NCI-H526 treated with DMSO at 0.1 percent for 48 hours (cell line): ENCODE measurements at regions not wholly inside any gene's neighbourhood (a gene's known extent, or its start where the extent isn't known, plus 50 kb on each side); places are given as distances from the start of the nearest gene placed in this dataset.
"Not testable (repeated sequence)": the region's sequence is repeated elsewhere in the genome, so short reads cannot be mapped to it uniquely, and the experiment has no call there.

Experiments
- DNase-seq: peaks from one replicate; lab custom pipeline; 2025; lab: John Stamatoyannopoulos, UW

DNA sequence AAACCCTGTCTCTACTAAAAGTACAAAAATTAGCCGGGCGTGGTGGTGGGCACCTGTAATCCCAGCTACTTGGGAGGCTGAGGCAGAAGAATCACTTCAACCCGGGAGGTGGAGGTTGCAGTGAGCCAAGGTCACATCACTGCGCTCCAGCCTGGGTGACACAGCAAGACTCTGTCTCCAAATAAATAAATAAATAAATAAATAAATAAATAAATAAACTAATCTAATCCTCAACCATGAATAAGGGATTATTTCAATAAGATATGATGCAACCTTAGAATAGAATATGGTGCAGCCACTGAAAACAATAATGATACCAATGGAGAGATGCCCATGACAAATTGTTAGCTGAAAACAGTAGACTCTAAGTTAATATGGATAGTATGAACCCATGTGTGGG lies 270.0 kb downstream of the MEX3B start:
- not testable (repeated sequence) for DNase-seq

DNA sequence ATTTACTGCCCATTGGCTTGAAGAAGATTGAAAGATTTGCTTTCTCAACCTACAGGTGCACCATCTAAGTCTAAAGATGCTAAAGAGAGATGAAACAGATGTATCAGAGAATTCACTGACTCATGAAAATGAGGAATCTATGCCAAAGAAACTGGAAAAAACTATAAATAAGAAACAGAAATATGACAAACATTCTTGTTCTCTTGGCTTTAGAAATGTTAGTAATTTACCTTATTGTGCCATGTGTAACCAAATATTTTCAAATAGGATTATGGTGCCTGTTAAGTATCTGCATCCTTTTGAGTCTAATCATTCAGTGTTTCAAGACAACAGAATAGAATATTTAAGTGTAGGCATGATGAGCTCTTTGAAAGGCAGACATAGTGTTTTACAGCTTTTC lies 271.5 kb downstream of the MEX3B start:
- DNase-seq, result no peak

DNA sequence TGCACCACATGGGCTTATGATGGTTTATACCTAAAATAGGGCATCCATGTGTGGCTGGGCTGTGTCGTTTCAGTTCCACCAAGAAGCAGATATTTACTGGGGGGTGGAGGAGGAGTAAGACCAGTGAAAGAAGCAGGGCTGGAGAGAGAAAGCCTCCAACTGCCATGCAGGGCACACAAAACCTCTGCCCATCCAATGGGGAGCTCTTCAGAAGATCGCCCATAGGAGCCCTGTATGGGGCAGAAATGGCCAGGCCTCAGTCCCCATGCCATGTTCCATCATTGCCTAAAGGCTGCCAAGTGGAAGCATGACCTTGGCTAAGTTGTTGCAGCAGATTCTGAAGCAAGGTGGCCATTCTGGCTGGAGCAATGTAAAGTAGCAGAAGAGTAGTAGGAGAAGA lies 277.0 kb downstream of the MEX3B start:
- DNase-seq, result no peak

DNA sequence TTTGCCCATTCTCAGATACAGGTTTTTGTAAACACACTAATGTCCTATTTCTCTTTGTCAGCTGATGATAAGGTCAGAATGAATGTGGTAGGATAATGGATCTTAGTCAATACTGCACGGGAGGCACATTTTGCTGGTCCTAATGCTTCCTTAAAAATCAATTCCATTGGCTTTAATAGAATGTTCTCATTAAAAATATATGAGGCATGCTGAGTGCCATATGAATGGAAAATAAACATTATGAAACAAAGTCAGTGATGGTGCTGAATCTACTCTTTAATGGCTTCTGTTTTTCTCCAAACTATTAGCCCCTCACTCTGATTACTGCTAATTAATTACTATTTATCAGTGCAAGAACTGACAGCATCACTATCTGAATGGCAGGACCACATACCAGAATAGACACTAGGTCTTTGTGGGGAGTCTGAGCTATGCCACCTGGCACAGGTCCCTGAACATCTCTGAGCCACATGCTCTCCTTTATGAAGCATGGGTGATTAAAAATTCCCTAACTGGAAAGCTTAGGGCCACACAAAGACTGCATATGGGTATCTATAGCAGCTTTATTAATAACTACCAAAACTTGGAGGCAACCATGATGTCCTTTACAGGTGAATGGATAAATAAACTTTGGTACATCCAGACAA lies 278.9 kb downstream of the MEX3B start:
- DNase-seq, result no peak

DNA sequence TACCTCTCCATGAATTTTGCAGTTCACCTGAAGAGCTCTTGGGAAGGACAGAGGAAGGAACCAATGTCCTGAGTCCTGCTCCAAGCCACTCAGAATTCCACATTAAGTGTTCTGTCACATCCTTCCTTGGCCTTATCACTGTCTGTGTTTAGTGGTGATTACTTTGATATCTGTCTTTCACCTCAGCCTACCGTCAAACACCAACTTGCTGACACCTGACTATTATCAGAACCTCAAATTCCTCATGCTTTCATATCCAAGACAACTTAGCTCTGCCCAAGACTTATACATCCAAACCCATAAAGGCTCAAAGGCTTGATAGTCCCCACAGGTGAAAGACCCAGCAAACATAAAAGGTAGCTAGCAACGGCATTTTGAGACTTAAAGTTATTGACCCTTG lies 280.0 kb downstream of the MEX3B start:
- DNase-seq, result no peak

DNA sequence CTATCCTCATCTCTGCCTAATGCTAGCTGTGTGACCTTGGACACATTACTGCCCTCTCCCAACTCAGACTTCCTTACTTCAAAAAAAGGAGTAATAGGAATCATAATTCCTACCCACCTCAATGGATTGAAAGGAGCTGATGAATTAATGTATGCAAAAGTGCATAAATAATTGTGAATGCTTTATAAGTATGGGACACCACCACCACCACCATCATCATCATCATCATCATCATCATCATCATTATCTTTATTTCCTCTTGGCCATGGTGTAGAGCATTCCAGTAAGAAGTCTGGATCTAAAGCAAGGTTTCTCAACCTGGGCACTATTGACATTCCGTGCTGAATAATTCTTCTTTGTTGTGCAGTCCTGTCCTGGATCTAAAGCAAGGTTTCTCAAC lies 282.5 kb downstream of the MEX3B start:
- DNase-seq, result no peak

DNA sequence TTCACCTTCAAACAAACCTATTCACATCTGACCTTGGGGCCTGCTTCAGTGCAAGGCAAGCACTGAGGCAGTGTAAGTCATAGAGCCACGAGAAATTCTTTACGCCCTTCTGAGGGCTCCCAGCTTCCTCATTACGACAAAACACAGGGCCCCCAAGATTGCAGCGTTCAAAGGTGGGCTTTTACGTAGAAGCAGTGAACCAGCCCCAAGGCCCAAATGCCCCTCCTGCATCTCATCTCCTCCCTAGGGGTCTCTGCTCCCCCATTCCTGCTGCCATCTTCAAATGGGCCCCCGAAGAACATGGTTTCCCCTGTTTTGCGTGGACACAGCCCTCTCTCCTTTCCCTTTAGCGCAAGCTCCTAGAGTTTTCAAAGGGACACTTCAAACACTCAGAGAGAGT lies 285.1 kb downstream of the MEX3B start:
- no peak for DNase-seq

DNA sequence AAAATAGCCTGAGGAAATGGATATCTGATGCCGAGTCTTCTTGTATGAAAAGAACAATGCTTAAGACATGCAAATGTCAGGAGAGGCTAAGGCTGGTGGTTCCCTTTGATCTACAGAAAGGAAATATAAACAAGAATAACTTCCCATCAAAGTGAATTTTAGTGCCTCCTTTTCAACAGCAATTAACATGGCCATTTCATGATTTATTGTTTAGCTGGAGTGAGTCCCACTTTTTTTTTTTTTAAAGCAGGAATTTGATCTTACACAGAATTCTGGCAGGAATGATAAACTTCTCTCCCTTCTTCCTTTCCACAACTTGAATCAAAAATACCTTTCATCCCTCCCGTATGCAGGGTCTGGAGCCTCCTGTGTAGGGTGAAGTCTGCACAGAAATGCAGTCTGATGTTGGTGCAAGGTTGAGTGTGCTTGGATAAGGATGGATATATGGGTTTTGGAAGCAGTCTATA lies 287.0 kb downstream of the MEX3B start:
- DNase-seq, result no peak

DNA sequence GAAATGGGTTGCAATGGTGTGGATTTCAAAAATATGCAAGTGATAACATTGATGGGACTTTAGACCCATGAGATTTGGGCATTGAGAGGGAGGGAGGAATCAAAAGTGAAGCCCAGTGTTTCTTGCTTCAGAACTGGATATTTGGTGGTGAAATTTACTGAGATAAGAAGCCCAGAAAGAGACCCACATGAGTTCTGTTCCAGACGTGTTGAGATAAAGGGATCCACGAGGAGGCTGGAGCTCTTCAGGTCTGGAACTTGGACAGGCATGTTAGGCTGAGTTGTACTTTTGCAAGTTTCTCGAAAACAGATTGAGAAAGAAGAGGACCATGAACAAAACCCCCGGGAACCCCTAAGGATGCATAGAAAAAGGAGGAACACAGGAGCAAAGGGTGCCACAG lies 290.2 kb downstream of the MEX3B start:
- DNase-seq, result no peak

DNA sequence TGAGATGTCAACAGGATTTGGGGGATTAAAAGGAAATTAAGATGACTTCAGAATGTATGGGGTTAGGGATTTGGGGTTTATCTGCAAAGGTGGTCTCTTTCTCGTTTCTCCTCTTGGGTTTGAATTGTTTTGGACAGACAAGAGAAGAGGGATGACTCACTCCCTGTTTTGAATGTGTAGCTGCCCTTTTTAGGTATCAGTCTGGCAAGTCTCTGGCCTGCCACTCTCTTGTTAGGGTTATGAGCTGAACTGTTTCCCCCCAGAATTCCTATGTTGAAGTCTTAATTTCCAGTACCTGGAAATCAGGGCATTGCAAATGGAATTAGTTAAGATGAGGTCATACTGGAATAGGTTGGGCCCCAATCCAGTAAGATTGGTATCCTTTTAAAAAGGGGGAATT lies 291.7 kb downstream of the MEX3B start:
- DNase-seq, result no peak

DNA sequence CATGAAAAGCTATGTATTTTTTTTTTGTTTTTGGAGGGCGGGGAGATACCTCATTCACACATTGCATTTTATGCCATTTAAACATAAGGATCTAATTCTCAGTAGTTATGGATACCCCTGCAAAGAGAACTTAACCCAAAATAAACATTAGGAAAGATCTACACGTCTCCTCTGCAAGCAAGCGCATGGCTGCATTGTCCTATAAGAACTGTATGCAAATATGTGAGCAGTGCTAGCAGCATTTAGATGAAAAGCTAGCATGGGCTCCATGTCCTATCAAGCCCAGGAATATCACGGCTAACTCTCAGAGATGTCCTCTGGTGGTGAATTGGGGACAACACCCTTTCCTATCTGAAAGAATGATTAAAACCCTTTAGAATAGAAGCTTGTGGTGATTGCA lies 292.8 kb downstream of the MEX3B start:
- peak; percentile 88 for DNase-seq

DNA sequence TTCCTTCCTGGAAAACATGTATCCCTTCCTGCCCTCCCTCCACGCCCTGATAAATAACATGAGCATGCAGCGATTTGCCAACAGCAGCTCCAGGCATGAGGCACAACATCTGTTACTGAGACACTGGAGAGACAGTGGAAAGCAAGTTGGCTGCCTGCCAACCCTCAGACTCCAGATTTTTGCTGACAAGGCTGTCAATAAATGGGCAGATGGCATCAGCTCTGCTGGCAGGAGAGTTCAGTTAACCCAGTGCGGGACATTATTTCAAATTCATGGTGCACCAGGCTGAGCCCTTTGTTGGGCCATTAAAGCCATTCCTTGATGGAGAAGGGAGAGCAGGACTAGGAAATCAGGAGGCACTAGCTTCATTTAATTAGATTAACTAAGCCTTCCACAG lies 293.3 kb downstream of the MEX3B start:
- peak; percentile 86 for DNase-seq

DNA sequence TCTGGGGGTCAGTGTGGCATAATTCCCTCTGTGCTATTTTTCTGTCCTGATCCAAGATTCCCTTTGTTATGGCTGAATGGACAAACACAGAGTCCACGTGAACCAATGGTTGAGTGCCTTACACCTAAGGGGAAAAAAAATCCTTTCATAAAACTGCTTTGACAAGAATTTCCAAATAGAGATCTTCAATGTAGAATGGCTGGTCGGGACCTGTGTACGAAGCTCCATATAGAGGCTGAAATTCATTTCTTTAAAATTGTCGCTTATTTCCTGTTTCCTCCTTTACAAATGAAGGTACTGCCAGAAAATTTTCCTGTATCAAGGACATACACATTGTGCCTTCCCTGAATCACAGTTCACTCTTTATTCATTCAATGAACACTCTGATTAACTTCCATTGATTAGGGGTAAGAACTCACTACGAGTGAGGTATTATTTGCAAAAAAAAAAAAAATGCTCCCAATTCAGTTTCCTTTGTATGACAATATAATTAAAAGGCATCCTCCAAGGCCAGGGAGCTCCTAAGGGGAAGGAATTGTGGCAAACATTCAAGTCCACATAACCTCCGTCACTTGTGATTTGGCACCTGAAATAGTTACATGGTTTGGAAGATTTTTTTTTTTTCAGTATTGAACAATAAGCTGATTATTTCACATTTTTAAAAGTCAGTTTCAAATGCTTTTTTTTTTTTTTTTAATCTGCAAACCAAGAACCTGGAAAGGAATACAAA lies 293.8 kb downstream of the MEX3B start:
- DNase-seq, result peak; percentile 8

DNA sequence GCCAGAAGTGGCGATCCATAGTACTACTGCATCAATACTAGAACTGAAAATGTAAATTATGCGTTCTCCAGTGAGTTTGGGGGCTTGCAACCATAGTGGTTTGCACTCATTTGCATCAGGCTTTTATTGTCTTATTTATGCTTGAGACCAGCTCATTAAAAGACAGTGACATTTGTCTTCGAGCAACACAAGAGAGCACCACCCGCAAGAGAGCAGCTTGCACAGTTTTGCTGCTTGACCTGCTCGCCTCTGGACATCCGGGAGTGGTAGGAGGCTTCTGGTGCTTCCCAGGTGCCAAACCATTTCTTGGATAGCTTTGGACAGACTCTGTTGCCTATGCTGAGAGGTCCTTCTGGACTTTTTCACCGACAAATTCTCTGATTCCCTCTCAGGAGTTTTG lies 294.6 kb downstream of the MEX3B start:
- DNase-seq, result peak; percentile 49

DNA sequence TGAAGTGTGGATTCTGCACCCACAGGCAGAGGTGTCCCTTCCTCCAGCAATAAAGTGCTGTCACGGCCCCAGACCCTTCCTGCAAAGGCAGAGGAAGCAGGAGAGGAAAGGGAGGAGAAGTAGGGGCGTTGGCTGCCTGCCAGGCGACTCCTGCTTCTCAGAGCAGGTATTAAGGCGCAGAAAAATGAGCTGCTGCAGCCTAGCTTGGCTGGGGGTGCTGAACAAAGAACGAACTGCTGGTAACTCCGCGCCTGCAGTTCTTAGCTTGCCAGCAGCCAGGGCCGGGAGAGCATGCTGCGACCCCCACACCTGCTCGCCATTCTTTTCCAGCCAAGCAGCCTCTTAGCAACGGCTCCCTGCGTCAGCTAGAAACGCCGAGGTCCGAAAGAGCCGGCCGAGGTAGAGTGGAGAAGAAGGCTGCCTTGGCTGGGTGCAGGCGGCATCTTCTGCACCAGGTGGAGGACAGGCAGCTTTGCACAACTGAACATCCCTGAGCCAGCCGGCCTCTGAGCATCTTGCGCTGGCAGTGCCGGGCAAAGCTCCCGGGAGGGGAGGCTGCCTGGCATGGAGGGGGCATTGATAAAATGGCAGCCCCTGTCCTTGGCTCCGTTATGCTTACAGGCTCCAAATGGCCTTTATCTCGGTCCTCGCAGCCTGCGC lies 296.0 kb downstream of the MEX3B start:
- DNase-seq, result no peak

DNA sequence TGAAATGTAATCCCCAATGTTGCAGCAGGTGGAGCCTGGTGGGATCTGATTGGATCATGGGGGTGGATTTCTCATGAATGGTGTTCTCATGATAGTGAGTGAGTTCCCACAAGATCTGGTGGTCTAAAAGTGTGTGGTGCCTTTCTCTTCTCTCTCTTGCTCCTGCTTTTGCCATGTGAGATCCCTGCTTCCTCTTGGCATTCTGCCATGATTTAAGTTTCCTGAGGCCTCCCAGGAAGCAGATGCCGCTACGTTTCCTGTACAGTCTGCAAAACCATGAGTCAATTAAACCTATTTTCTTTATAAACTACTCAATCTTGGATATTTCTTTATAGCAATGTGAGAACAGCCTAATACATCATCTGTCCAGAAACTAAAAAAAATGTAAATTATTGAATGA lies 298.3 kb downstream of the MEX3B start:
- no peak for DNase-seq

DNA sequence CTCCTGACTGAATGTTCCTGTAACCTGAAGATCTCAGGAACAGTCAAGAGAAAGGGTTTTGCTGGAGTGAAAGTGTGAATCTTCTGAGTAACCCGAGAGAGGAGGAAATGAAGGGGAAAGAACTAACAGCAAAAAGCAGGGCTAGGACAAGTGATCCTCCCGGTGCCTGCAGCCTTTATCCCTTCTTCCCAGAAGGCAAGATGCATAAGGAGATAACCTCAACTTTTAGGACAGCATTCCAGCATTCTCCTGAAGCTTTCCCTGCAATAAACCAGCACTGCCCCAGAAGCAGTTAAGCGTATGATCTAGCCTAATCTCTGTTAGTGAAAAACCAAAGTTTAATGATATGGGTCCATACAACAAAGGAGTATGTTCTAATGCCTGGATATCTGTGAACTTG lies 298.8 kb downstream of the MEX3B start:
- DNase-seq, result no peak

DNA sequence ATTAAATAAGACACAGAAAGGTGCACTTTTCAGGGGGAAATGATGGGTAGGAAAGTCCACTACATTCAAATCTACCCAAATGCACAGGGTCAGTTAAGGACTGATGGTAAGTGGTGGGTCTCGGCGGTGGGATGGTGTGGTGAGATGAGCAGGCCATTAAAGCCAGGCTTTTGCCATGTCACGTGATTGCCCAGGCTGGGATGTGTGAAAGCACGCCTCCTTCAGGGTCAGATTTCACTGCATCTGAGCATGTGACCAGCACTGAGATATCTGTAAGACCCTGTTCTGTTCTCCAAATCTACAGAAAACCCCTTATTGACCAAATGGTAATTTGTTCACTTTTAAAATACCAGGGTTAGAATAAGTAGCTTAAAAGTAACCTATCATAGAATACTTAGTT lies 301.5 kb downstream of the MEX3B start:
- no peak for DNase-seq

DNA sequence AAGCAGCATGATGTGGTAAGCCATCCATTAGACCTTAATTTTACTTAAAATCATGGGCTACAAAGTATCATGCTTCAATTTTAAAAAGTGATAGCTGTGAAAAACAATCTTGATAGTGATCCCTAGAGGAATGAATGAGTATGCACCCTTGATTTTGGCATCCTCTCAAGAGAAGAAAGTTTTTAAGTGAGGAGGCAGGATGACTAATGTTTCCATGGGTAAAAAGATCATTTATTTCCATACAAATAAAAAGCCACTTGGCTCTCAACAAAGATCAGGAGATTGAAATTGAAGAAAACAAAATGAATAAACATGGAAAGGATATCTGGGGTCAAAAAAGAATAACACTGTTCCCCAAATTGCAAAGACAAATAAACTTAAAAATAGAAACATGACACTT lies 305.4 kb downstream of the MEX3B start:
- no peak for DNase-seq

DNA sequence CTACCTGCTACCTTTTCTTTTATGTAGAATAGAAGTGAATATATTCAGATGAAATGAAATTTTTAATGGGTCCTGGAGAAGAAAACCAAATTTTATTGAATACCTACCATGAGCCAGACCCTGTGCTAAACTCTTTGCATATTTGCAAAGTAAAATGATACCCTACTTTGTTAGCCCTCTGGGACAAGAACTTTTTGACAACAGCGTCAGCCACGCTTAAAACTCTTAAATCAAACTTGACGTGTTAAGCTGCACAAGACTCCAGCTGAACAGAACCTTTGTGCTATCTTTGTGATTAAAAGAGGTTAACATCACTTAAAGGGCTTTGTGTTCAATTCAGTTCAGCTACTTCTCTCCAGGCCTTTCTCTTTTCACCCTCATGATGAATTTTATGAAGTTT lies 316.5 kb downstream of the MEX3B start:
- no peak for DNase-seq

DNA sequence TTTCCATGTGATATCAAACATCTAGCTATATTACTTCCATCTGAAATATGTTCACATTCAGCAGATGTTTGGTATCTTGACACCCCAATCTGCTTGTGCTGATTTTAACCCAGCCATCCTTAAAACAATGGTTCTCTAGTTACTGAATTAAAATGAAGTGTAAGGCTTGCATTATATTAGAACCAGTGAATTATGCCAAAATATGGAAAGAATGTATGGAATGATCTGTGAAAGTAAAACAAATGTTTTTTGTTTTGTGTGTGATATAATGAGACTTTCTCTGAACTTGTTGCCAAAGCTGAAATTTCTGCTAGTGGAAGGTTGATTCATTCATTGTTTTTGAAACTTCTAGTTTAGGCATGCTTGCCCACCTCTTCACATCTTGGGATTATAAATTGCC lies 317.1 kb downstream of the MEX3B start:
- no peak for DNase-seq

DNA sequence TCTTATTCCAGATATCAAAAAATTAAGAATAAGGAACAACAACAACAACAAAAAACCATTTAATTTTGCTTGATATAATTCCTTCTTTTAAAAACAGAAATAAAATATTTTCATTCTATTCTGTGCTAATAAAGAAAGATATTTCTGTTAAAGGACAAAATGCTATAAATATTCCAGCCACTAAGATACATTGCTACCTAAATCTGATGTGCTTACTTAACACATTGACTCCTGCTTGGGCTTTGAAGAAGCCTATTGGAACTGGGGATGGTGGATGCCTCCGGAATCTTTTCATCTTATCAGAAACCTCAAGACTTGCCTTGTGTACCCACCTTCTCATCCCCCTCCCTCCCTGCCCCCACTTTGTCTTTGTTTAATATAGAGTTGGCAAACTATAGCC lies 320.2 kb downstream of the MEX3B start:
- no peak for DNase-seq

DNA sequence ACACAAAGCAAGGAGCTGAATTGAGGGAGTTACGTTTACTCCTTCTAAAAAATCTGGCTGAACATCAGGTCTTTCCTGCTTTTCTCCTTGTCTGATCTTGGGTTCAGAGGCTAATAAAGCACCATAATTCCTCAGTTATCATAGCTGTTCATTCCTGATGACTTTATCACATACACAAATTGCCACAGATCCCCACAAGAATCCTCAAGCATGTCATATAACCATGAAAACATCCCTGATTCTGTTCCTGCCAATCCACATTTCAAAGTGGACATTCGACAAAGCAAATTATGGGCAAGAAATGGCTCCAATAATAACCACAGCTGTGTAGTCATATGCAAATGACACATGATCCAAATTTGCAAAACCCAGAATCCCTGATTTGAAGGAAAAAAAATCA lies 321.3 kb downstream of the MEX3B start:
- DNase-seq, result peak; percentile 71
